ENCODE measurements at regions not wholly inside any gene's neighbourhood (a gene's known extent, or its start where the extent isn't known, plus 50 kb on each side); places are given as distances from the start of the nearest gene placed in this dataset.

- TF ChIP-seq CTCF (IDR thresholded peaks at IDR 0.05): no peak
- DNase-seq (no peak), ATAC-seq (no peak)
- H3K4me3 ChIP-seq: no peak overlapping the region
- H3K27me3 ChIP-seq (ENCODE audit: insufficient read depth in 3 of 3, low read length in 2 of 3): peaks cover 0 to 49% (median 6%) of the 10 kb centered on the region in 3 donors
- no peaks in the 10 kb centered on the region for H3K4me1 ChIP-seq
- H3K9me3 ChIP-seq: no peaks in the 10 kb centered on the region
- WGBS, 3 donors: 83 to 93% (median 88%) methylated on average over 3 of the region's 3 CpGs
- H3K36me3 ChIP-seq (ENCODE audit: insufficient read depth in 1 of 2, low read depth in 1 of 2): no peaks in the 10 kb centered on the region
- no peak overlapping the region for H3K27ac ChIP-seq
- intact Hi-C loops (cut with DNase I): no loop called here
Observed at GRCh38 chr6:33964387-33964786, 160.6 kb upstream of the MLN start.

GRCh38 chr6:33963136-33963750, 159.4 kb upstream of the MLN start:
- no peak for TF ChIP-seq CTCF (IDR thresholded peaks at IDR 0.05)
- H3K36me3 ChIP-seq (ENCODE audit: insufficient read depth in 1 of 2, low read depth in 1 of 2): no peaks in the 10 kb centered on the region
- no peak overlapping the region for H3K4me3 ChIP-seq
- ATAC-seq (no peak), DNase-seq (no peak)
- WGBS, 3 donors: 88 to 90% (median 89%) methylated on average over 7 of the region's 7 CpGs
- no peak overlapping the region for H3K27ac ChIP-seq
- H3K4me1 ChIP-seq: no peaks in the 10 kb centered on the region
- peaks cover 0 to 52% (median 6%) of the 10 kb centered on the region in 3 donors for H3K27me3 ChIP-seq (ENCODE audit: insufficient read depth in 3 of 3, low read length in 2 of 3)
- intact Hi-C loops (cut with DNase I): no loop called here
- no peaks in the 10 kb centered on the region for H3K9me3 ChIP-seq

GRCh38 chr6:33962246-33963027, 158.6 kb upstream of the MLN start:
- no peaks in the 10 kb centered on the region for H3K36me3 ChIP-seq (ENCODE audit: insufficient read depth in 1 of 2, low read depth in 1 of 2)
- intact Hi-C loops (cut with DNase I): no loop called here
- ATAC-seq: no peak
- no peak for TF ChIP-seq CTCF (IDR thresholded peaks at IDR 0.05)
- peaks cover 0 to 45% (median 6%) of the 10 kb centered on the region in 3 donors for H3K27me3 ChIP-seq (ENCODE audit: insufficient read depth in 3 of 3, low read length in 2 of 3)
- H3K27ac ChIP-seq: no peak overlapping the region
- DNase-seq: no peak
- WGBS, 3 donors: 52 to 55% (median 53%) methylated on average over 16 of the region's 16 CpGs
- H3K4me3 ChIP-seq: no peak overlapping the region
- no peaks in the 10 kb centered on the region for H3K9me3 ChIP-seq
- no peaks in the 10 kb centered on the region for H3K4me1 ChIP-seq

GRCh38 chr6:33961691-33962090, 157.9 kb upstream of the MLN start:
- 78 to 92% (median 82%) methylated on average over 6 of the region's 6 CpGs for WGBS, 3 donors
- ATAC-seq (no peak), DNase-seq (no peak)
- H3K4me1 ChIP-seq: no peaks in the 10 kb centered on the region
- H3K36me3 ChIP-seq (ENCODE audit: insufficient read depth in 1 of 2, low read depth in 1 of 2): no peaks in the 10 kb centered on the region
- no peak overlapping the region for H3K27ac ChIP-seq
- no peak overlapping the region for H3K4me3 ChIP-seq
- no peak for TF ChIP-seq CTCF (IDR thresholded peaks at IDR 0.05)
- intact Hi-C loops (cut with DNase I): no loop called here
- H3K9me3 ChIP-seq: no peaks in the 10 kb centered on the region
- H3K27me3 ChIP-seq (ENCODE audit: insufficient read depth in 3 of 3, low read length in 2 of 3): peaks cover 0 to 40% (median 5%) of the 10 kb centered on the region in 3 donors

Data from psoas muscle (tissue), 7 donors.